PFSK-1 (cell line): ENCODE measurements at regions not wholly inside any gene's neighbourhood (a gene's known extent, or its start where the extent isn't known, plus 50 kb on each side); places are given as distances from the start of the nearest gene placed in this dataset.

Experiments used
- FOXP2 ChIP-seq: optimal IDR thresholded peaks from 2 replicates; pipeline ENCODE3; 2011; ENCODE audit warnings: borderline replicate concordance, control low read depth, inconsistent platforms; ENCODE audit not compliant: insufficient read depth; ENCODE audit errors: extremely low read length, extremely low read depth
- POLR2AphosphoS5 ChIP-seq: IDR thresholded peaks from 2 replicates; pipeline ENCODE4 v1.6.1; 2012; ENCODE audit warnings: low read depth, mild to moderate bottlenecking, control low read depth, low read length, moderate library complexity
- SIN3A ChIP-seq: IDR thresholded peaks from 2 replicates; pipeline ENCODE4 v1.6.1; 2012; ENCODE audit warnings: mild to moderate bottlenecking, low read length, moderate library complexity, borderline replicate concordance; ENCODE audit not compliant: insufficient read depth
- TAF1 ChIP-seq: IDR thresholded peaks from 2 replicates; pipeline ENCODE4 v1.6.1; 2012; ENCODE audit warnings: low read length, control low read depth, borderline replicate concordance; ENCODE audit not compliant: insufficient read depth
- TF ChIP-seq, protein P1 (sequence below), 2 experiments: IDR thresholded peaks; 2 replicates each; pipeline versions ENCODE4 v1.6.1 to v1.8.0; 2011 to 2012; ENCODE audit warnings: low read depth in 2 of 2, low read length in 2 of 2, control low read depth in 1 of 2, inconsistent platforms in 1 of 2, mild to moderate bottlenecking in 1 of 2, moderate library complexity in 1 of 2; ENCODE audit not compliant: insufficient read depth in 1 of 2

DNA sequence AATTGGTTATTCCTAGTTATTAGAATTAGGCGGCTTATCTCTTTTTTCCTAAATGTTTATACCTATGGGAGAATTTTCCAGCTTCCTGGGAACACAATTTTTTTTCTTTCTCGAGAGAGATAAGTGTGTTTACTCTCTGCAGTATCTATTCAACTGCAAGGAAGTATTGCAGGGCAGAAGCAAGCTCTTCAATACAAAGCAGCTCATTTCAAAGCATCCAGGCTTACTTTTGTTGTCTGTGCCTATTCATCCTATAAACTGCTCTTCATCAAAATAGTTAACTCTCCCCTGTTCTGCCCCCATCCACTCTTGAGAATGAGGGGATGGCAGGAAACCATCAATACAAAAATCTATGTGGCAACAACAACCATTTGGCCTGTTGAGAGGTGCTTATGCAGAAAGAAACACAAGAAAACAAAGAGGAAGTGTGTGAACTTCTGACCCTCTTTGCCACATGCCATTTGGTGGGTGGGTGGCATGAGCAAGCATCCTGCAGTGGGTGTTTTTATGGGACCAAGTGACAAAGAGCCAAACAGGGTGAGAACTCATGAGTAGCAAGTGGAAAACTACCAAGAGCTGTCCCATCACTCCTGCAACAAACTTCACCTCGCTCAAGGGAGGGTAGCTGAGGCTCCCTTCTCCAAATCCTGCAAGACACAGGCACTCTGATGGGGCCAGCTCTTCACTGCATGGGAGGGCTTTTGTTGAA lies 50.6 kb upstream of the MRPS6 start:
- no peak for TF ChIP-seq POLR2AphosphoS5
- TF ChIP-seq SIN3A: no peak
- TF ChIP-seq TAF1: no peak
- TF ChIP-seq, protein P1, sequence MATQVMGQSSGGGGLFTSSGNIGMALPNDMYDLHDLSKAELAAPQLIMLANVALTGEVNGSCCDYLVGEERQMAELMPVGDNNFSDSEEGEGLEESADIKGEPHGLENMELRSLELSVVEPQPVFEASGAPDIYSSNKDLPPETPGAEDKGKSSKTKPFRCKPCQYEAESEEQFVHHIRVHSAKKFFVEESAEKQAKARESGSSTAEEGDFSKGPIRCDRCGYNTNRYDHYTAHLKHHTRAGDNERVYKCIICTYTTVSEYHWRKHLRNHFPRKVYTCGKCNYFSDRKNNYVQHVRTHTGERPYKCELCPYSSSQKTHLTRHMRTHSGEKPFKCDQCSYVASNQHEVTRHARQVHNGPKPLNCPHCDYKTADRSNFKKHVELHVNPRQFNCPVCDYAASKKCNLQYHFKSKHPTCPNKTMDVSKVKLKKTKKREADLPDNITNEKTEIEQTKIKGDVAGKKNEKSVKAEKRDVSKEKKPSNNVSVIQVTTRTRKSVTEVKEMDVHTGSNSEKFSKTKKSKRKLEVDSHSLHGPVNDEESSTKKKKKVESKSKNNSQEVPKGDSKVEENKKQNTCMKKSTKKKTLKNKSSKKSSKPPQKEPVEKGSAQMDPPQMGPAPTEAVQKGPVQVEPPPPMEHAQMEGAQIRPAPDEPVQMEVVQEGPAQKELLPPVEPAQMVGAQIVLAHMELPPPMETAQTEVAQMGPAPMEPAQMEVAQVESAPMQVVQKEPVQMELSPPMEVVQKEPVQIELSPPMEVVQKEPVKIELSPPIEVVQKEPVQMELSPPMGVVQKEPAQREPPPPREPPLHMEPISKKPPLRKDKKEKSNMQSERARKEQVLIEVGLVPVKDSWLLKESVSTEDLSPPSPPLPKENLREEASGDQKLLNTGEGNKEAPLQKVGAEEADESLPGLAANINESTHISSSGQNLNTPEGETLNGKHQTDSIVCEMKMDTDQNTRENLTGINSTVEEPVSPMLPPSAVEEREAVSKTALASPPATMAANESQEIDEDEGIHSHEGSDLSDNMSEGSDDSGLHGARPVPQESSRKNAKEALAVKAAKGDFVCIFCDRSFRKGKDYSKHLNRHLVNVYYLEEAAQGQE (IDR thresholded peaks at IDR 0.05; ENCODE audit: insufficient read depth in 1 of 2, low read depth in 2 of 2, low read length in 2 of 2): no peak
- no peak for TF ChIP-seq FOXP2
